ENCODE measurements at regions not wholly inside any gene's neighbourhood (a gene's known extent, or its start where the extent isn't known, plus 50 kb on each side); places are given as distances from the start of the nearest gene placed in this dataset.

DNA sequence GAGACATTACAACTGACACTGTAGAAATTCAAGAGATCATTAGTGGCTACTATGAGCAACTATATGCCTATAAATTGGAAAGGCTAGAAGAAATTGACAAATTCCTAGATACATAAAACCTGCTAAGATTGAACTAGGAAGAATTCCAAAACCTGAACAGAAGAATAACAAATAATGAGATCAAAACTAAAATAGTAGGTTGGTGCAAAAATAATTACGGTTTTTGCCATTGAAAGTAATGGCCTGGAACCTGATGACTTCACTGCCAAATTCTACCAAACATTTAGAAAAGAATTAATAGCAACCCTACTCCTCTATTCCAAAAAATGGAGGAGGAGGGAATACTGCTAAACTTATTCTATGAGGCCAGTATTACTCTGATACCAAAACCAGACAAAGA, 824.9 kb downstream of the KLHL13 start:
- FAIRE-seq: no peak
- no peak for DNase-seq (ENCODE audit: low read depth)
- no peaks in the 10 kb centered on the region for H3K36me3 ChIP-seq (ENCODE audit: control insufficient read depth, insufficient read depth, low read length)

DNA sequence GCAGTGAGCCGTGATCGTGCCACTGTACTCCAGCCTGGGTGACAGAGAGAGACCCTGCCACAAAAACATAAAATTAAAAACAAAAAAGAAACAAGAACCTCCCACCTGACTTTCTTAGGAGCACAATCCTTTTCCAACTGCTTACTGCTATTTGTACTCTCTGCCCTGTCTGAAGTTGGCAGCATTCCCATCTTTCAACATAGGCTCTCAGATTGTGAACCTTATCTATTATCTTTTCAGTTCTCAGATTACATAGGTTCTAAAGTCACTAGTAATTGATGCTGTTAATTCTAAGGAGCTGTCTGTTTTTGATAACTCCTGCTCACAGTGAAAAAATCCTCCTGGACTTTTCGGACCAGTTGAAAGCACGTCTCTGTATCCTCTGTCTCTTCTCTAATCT, 812.2 kb upstream of the CT83 start:
- DNase-seq (ENCODE audit: low read depth) (no peak), FAIRE-seq (no peak)
- no peaks in the 10 kb centered on the region for H3K36me3 ChIP-seq (ENCODE audit: control insufficient read depth, insufficient read depth, low read length)
- no peaks in the 10 kb centered on the region for H3K27me3 ChIP-seq (ENCODE audit: control insufficient read depth, insufficient read depth, low read length)
- H3K4me3 ChIP-seq (ENCODE audit: low read depth, low read length): no peak overlapping the region
- TF ChIP-seq, protein P1, sequence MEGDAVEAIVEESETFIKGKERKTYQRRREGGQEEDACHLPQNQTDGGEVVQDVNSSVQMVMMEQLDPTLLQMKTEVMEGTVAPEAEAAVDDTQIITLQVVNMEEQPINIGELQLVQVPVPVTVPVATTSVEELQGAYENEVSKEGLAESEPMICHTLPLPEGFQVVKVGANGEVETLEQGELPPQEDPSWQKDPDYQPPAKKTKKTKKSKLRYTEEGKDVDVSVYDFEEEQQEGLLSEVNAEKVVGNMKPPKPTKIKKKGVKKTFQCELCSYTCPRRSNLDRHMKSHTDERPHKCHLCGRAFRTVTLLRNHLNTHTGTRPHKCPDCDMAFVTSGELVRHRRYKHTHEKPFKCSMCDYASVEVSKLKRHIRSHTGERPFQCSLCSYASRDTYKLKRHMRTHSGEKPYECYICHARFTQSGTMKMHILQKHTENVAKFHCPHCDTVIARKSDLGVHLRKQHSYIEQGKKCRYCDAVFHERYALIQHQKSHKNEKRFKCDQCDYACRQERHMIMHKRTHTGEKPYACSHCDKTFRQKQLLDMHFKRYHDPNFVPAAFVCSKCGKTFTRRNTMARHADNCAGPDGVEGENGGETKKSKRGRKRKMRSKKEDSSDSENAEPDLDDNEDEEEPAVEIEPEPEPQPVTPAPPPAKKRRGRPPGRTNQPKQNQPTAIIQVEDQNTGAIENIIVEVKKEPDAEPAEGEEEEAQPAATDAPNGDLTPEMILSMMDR (IDR thresholded peaks at IDR 0.05; ENCODE audit: insufficient read depth, low read length, severe bottlenecking): no peak

More for the DNA sequence above, 824.9 kb downstream of the KLHL13 start:
- no peaks in the 10 kb centered on the region for H3K27me3 ChIP-seq (ENCODE audit: control insufficient read depth, insufficient read depth, low read length)
- H3K4me3 ChIP-seq (ENCODE audit: low read depth, low read length): no peak overlapping the region
- TF ChIP-seq, protein P1 (IDR thresholded peaks at IDR 0.05; ENCODE audit: insufficient read depth, low read length, severe bottlenecking): no peak
